GM12801 (cell line): ENCODE measurements at regions not wholly inside any gene's neighbourhood (a gene's known extent, or its start where the extent isn't known, plus 50 kb on each side); places are given as distances from the start of the nearest gene placed in this dataset.

Experiments used
- TF ChIP-seq, protein P1 (sequence below): IDR thresholded peaks from one replicate; pipeline ENCODE4 v1.5.1; 2011; ENCODE audit warnings: control low read depth; ENCODE audit not compliant: insufficient read length; ENCODE audit errors: extremely low read depth

DNA sequence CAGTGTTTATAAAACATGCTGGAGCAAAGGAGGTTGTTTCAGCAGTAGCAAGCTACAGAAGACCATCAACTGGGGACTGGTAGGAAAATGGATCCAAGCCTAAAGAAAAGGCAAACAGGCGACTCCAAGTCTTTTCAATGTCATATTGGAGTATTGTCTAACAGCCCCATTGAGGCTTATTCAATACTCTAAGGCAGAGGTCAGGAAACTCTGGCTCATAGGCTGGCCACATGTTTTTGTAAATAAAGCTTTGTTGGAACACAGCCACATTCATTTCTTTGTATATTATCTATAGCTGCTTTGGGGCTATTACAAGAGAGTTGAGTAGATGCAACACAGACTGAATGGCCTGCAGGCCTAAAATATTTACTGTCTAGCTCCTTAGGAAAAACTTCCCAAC lies 77.5 kb downstream of the RPL22L1 start:
- TF ChIP-seq, protein P1, sequence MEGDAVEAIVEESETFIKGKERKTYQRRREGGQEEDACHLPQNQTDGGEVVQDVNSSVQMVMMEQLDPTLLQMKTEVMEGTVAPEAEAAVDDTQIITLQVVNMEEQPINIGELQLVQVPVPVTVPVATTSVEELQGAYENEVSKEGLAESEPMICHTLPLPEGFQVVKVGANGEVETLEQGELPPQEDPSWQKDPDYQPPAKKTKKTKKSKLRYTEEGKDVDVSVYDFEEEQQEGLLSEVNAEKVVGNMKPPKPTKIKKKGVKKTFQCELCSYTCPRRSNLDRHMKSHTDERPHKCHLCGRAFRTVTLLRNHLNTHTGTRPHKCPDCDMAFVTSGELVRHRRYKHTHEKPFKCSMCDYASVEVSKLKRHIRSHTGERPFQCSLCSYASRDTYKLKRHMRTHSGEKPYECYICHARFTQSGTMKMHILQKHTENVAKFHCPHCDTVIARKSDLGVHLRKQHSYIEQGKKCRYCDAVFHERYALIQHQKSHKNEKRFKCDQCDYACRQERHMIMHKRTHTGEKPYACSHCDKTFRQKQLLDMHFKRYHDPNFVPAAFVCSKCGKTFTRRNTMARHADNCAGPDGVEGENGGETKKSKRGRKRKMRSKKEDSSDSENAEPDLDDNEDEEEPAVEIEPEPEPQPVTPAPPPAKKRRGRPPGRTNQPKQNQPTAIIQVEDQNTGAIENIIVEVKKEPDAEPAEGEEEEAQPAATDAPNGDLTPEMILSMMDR = no peak

DNA sequence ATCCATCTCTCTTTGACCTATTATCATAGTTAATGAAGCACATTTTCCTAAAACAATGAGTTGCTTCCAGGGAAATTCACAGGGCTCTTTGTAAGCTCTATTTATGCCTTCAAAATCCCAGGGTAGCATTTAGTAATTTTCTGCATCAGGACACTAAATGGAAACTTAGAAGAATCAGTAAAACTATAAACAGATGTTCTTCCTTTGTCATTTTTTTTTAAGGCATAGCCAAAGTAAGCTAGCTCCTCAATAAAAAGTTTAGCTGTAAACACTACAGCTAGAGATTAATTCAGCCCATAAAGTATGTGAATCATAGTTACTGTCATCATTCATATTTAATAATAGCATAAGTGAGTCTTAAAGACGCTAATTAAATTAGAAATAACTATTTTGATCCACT lies 79.3 kb downstream of the RPL22L1 start:
- TF ChIP-seq, protein P1 = no peak

DNA sequence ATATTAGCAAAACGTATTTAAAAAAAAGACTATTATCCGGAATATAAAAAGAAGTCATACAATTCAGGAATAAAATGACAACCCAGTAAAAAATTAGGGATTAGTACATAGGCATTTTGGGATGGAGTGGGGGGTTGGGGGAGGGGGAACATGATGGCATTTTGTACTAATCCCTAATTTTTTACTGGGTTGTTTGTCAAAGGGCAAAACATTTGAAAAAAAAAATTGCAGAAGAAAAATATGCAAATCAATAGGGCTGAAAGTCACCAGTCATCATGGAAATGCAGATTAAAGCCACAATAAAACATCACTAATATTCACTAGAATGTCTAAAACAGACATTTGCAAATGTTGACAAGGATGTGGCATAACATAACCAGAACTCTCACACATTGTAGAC lies 82.5 kb downstream of the RPL22L1 start:
- TF ChIP-seq, protein P1 = no peak

DNA sequence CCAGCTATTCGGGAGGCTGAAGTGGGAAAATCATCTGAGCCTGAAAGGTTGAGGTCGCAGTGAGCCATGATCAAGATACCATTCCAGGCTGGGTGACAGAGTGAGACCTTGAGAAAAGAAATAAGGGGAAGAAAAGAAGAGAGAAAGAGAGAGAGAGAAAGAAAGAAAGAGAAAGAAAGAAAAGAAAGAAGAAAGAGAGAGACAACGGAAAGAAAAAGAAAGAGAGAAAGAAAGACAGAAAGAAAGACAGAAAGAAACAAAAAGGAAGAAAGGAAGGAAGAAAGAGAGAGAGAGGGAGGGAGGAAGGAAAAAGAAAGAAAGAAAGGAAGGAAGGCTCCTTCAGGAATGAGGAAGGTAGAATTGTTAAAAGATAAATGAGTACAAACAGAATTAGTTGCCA lies 84.5 kb downstream of the RPL22L1 start:
- TF ChIP-seq, protein P1 = no peak

DNA sequence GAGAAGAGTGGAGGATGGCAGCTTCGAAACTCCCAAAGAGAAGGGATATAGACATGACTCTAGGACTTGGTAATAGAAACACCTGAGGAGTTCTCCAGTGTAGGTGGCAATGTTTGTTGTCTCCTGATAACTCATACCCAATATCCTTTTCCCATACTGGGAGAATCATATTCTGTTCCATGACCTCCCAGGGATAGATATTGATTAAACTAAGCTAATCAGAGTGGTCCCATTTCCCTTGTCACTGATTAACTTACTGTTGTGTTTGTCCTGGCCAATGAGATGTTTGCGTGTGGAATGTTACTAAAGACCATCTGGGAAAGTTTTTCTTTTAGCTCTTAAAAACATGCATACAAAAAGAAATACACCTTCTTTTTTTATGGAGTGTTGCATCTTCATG lies 85.6 kb downstream of the RPL22L1 start:
- TF ChIP-seq, protein P1 = no peak

DNA sequence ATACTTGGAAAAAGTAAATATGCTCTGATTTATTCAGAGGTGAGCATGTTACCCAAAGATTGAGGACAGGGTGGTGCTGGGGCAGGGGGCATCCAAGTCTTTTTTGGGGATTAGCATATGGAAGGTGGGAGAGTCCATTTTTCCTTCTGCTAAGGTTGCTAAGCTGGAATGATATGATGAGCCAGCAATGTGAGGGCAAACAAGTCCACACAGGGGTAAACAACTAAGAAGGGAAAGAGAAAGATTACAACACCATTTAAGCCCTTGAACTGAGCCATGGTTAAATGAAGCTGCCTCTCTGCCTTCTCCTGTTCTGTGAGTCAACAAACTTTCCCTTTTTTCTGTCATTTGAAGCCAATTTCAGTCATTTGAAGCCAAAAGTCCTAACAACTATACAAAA lies 89.0 kb downstream of the RPL22L1 start:
- TF ChIP-seq, protein P1 = no peak

DNA sequence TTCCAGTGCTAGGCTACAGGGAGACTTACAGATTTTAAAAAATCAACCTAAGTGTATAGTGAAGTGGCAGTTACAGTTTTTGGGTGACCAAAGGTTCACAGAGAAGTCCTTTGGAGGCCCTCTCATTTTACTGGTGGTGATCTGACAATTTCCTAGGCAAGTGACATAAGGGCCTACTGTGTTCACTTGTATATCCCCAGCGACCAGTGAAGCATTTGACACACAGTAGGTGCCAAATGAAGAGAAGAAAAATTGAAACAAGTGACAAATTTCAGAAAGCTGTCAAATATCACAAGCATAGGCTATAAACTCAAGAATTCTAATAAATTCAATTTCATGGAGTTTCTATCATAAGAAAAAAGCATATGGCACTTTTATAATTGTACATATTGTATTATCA lies 89.5 kb downstream of the RPL22L1 start:
- TF ChIP-seq, protein P1 = no peak
